ENCODE measurements at regions not wholly inside any gene's neighbourhood (a gene's known extent, or its start where the extent isn't known, plus 50 kb on each side); places are given as distances from the start of the nearest gene placed in this dataset.

- Histone ChIP-seq H3K27me3 (no peaks in the 10 kb centered on the region), H3K27ac (no peak overlapping the region), H3K36me3 (no peaks in the 10 kb centered on the region), H3K4me1 (no peaks in the 10 kb centered on the region), H3K9me3 (no peaks in the 10 kb centered on the region), H3K4me3 (no peak overlapping the region)
- no peak for DNase-seq
- TF ChIP-seq CTCF (IDR thresholded peaks at IDR 0.05), result no peak
- TF ChIP-seq POLR2A (IDR thresholded peaks at IDR 0.05), result no peak
Observed at GRCh38 chr10:130357226-130357625, 221.0 kb downstream of the GLRX3 start.

- Histone ChIP-seq H3K4me1 (no peaks in the 10 kb centered on the region), H3K4me3 (no peak overlapping the region), H3K27ac (no peak overlapping the region), H3K9me3 (no peaks in the 10 kb centered on the region), H3K27me3 (no peaks in the 10 kb centered on the region), H3K36me3 (no peaks in the 10 kb centered on the region)
- no peak for DNase-seq
- TF ChIP-seq POLR2A (IDR thresholded peaks at IDR 0.05), result no peak
- no peak for TF ChIP-seq CTCF (IDR thresholded peaks at IDR 0.05)
Observed at GRCh38 chr10:130357951-130358350, 221.8 kb downstream of the GLRX3 start.

GRCh38 chr10:130358981-130359650, 222.9 kb downstream of the GLRX3 start:
- H3K27me3 ChIP-seq, result no peaks in the 10 kb centered on the region
- DNase-seq, result no peak
- no peaks in the 10 kb centered on the region for H3K4me1 ChIP-seq
- no peak overlapping the region for H3K27ac ChIP-seq
- no peaks in the 10 kb centered on the region for H3K36me3 ChIP-seq
- no peak for TF ChIP-seq POLR2A (IDR thresholded peaks at IDR 0.05)
- TF ChIP-seq CTCF (IDR thresholded peaks at IDR 0.05), result no peak
- H3K4me3 ChIP-seq, result no peak overlapping the region
- H3K9me3 ChIP-seq, result no peaks in the 10 kb centered on the region

- no peaks in the 10 kb centered on the region for H3K27me3 ChIP-seq
- no peak overlapping the region for H3K4me3 ChIP-seq
- no peaks in the 10 kb centered on the region for H3K4me1 ChIP-seq
- H3K9me3 ChIP-seq, result no peaks in the 10 kb centered on the region
- H3K36me3 ChIP-seq, result no peaks in the 10 kb centered on the region
- no peak overlapping the region for H3K27ac ChIP-seq
- no peak for TF ChIP-seq CTCF (IDR thresholded peaks at IDR 0.05)
- no peak for DNase-seq
Observed at GRCh38 chr10:130359711-130360110, 223.5 kb downstream of the GLRX3 start.

- DNase-seq, result no peak
- no peaks in the 10 kb centered on the region for H3K4me1 ChIP-seq
- TF ChIP-seq CTCF (IDR thresholded peaks at IDR 0.05) (no peak), POLR2A (IDR thresholded peaks at IDR 0.05) (no peak)
- no peaks in the 10 kb centered on the region for H3K9me3 ChIP-seq
- H3K27me3 ChIP-seq, result no peaks in the 10 kb centered on the region
- H3K36me3 ChIP-seq, result no peaks in the 10 kb centered on the region
- H3K27ac ChIP-seq, result no peak overlapping the region
- H3K4me3 ChIP-seq, result no peak overlapping the region
Observed at GRCh38 chr10:130360826-130361311, 224.7 kb downstream of the GLRX3 start.

Measured in Peyer's patch (tissue), 4 donors.